Panc1 (cell line): ENCODE measurements at regions not wholly inside any gene's neighbourhood (a gene's known extent, or its start where the extent isn't known, plus 50 kb on each side); places are given as distances from the start of the nearest gene placed in this dataset.
"Not testable (repeated sequence)": the region's sequence is repeated elsewhere in the genome, so short reads cannot be mapped to it uniquely, and the experiment has no call there.

Experiments
- ATAC-seq: fragments of 200-7000 bp; cut with Tn5 transposase; 2 replicates; pipeline ENCODE4 v1.9.1; 2020; ENCODE audit warnings: mild to moderate bottlenecking, moderate library complexity
- BruUV-seq: library from RNA; stranded (reverse); fragments of 400-500 nt; replicated peaks from 2 replicates; lab custom pipeline; 2021; lab: Mats Ljungman, UMichigan
- CTCF ChIA-PET: fragments of 300-600 bp; sonication (Branson Sonifier 250); formaldehyde crosslinking; loops from one replicate; lab custom pipeline; 2022; ENCODE audit warnings: antibody characterized with exemption; lab: Charles Lee
- POLR2A ChIA-PET: fragments of 300-600 bp; sonication (Branson Sonifier 250); formaldehyde crosslinking; loops from one replicate; lab custom pipeline; 2022; ENCODE audit warnings: antibody characterized with exemption; lab: Charles Lee
- DNase-seq: peaks from one replicate; pipeline ENCODE4 v3.0.0-alpha.2; 2010; ENCODE audit warnings: low read depth, low spot score
- H3K27ac ChIP-seq: 2 replicates; pipeline ENCODE4 v1.5.1; 2011; ENCODE audit warnings: mild to moderate bottlenecking, low read length, inconsistent platforms
- H3K27me3 ChIP-seq: fragments of 200-500 bp; sonication (Bioruptor generic); 2 replicates; pipeline ENCODE4 v1.6.0; 2014; ENCODE audit warnings: low read length, inconsistent platforms; ENCODE audit not compliant: control insufficient read depth, insufficient read depth
- H3K36me3 ChIP-seq: fragments of 200-500 bp; sonication (Bioruptor generic); 2 replicates; pipeline ENCODE4 v1.5.1; 2014; ENCODE audit warnings: inconsistent platforms, mild to moderate bottlenecking, low read length, moderate library complexity; ENCODE audit not compliant: control insufficient read depth, insufficient read depth
- H3K4me1 ChIP-seq: 2 replicates; pipeline ENCODE4 v1.5.1; 2011; ENCODE audit warnings: inconsistent platforms, mild to moderate bottlenecking, low read length, moderate library complexity; ENCODE audit not compliant: control insufficient read depth, insufficient read depth
- H3K4me3 ChIP-seq, 2 experiments: 2 replicates each; pipeline ENCODE4 v1.5.1; 2011 to 2012; ENCODE audit warnings: low read depth in 2 of 2, low read length in 2 of 2, mild to moderate bottlenecking in 2 of 2, inconsistent platforms in 1 of 2, moderate library complexity in 1 of 2
- H3K9me3 ChIP-seq: fragments of 200-500 bp; sonication (Bioruptor generic); 2 replicates; pipeline ENCODE4 v1.5.1; 2014; ENCODE audit warnings: low read depth, mild to moderate bottlenecking, inconsistent platforms, low read length, moderate library complexity; ENCODE audit not compliant: control insufficient read depth, insufficient read depth
- CTCF ChIP-seq: fragments of 450-650 bp; IDR thresholded peaks from 2 replicates; pipeline ENCODE4 v1.5.1; 2017; ENCODE audit warnings: mild to moderate bottlenecking
- POLR2AphosphoS5 ChIP-seq: IDR thresholded peaks from 2 replicates; pipeline ENCODE4 v1.6.1; 2012; ENCODE audit warnings: mild to moderate bottlenecking, low read depth, low read length, moderate library complexity
- REST ChIP-seq, 2 experiments: IDR thresholded peaks; 2 replicates each; pipeline ENCODE4 v1.6.1; 2011 to 2012; ENCODE audit warnings: low read depth in 2 of 2, control low read depth in 1 of 2, low read length in 1 of 2, mild to moderate bottlenecking in 1 of 2, moderate library complexity in 1 of 2; ENCODE audit not compliant: insufficient read depth in 1 of 2
- SIN3A ChIP-seq: IDR thresholded peaks from 2 replicates; pipeline ENCODE4 v1.6.1; 2012; ENCODE audit warnings: low read depth, mild to moderate bottlenecking, low read length, moderate library complexity, borderline replicate concordance; ENCODE audit not compliant: insufficient read depth
- TCF7L2 ChIP-seq: IDR thresholded peaks from 2 replicates; pipeline ENCODE4 v1.6.1; 2011; ENCODE audit warnings: mild to moderate bottlenecking, low read depth, low read length, inconsistent platforms
- in situ Hi-C: cut with HindIII; loops from 2 replicates; pipeline ENCODE4 v1.10.0; 2016; ENCODE audit warnings: low sequenced_read_pairs, low pct_unique_long_range_greater_than_20kb
- intact Hi-C: fragments of 100-400 bp; cut with micrococcal nuclease; formaldehyde crosslinking; loops from one replicate; pipeline ENCODE4 v1.10.0; 2022; ENCODE audit not compliant: unreplicated experiment

DNA sequence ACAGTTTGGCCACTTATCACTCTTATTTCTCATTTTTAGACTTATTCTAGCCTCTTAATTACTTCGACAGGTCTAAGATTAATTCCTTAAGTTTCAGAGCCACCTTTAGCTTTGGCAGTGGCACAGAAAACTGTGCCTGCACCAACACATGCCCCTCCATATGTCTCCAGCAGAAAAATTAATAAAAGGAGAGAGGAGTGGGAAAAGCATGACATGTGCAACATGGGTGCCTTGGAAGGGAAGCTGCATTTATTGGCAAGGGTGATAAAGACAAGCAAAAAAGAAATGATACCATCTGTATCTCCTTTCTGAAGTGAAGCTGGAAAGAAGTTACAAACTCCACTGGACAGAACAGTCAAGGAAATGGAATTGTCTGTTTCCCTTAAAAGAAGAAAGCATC is 121.7 kb upstream of the CFAP20DC start:
- no peaks in the 10 kb centered on the region for H3K27me3 ChIP-seq
- BruUV-seq, result no TSS peak
- intact Hi-C loops, result no loop called here
- DNase-seq, result no peak
- ChIA-PET CTCF (no interaction called here), POLR2A (no interaction called here)
- no peak overlapping the region for H3K4me3 ChIP-seq
- no peaks in the 10 kb centered on the region for H3K4me1 ChIP-seq
- TF ChIP-seq CTCF, result no peak
- TF ChIP-seq REST (IDR thresholded peaks at IDR 0.05; ENCODE audit: insufficient read depth in 1 of 2, low read depth in 2 of 2, low read length in 1 of 2), result no peak
- TF ChIP-seq SIN3A, result no peak
- no peak for TF ChIP-seq TCF7L2
- TF ChIP-seq POLR2AphosphoS5, result no peak
- H3K27ac ChIP-seq, result no peak overlapping the region
- no peak for ATAC-seq
- in situ Hi-C loops, result no loop called here
- no peaks in the 10 kb centered on the region for H3K36me3 ChIP-seq
- H3K9me3 ChIP-seq, result no peaks in the 10 kb centered on the region

- in situ Hi-C loops, POLR2A ChIA-PET: not testable (repeated sequence)
Measured at GRCh38 chr3:59170166-59170565, 120.3 kb upstream of the CFAP20DC start.

DNA sequence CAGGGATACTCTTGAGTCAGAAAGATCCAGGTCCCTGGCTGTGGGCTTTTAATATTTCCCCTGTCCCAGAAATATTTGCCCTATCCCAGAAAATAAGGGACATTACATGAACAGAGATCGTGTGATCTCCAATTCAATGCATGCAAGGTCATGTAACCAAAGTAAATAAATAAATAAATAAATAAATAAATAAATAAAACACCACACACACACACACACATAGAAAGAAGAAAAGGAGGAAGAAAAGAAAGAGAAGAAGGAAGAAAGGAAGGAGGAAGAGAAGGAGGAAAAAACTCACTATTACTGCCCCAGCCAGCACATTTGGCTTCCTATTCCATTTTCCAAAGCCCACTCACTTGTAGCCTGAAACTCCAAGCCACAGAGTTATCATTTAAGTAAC is 117.9 kb upstream of the CFAP20DC start:
- Histone ChIP-seq H3K36me3 (no peaks in the 10 kb centered on the region), H3K4me3 (no peak overlapping the region), H3K9me3 (no peaks in the 10 kb centered on the region), H3K27me3 (no peaks in the 10 kb centered on the region), H3K27ac (no peak overlapping the region), H3K4me1 (no peaks in the 10 kb centered on the region)
- ChIA-PET POLR2A (no interaction called here), CTCF (no interaction called here)
- intact Hi-C loops (no loop called here), in situ Hi-C loops (no loop called here)
- ATAC-seq (no peak), DNase-seq (no peak)
- BruUV-seq, result no TSS peak
- TF ChIP-seq TCF7L2, result no peak
- TF ChIP-seq SIN3A, result no peak
- TF ChIP-seq REST (IDR thresholded peaks at IDR 0.05; ENCODE audit: insufficient read depth in 1 of 2, low read depth in 2 of 2, low read length in 1 of 2), result no peak
- TF ChIP-seq CTCF, result no peak
- no peak for TF ChIP-seq POLR2AphosphoS5

More at GRCh38 chr3:59170166-59170565, 120.3 kb upstream of the CFAP20DC start:
- DNase-seq, CTCF ChIA-PET, H3K9me3 ChIP-seq, H3K27me3 ChIP-seq, BruUV-seq, intact Hi-C loops, ATAC-seq, H3K36me3 ChIP-seq, H3K4me3 ChIP-seq, H3K27ac ChIP-seq, H3K4me1 ChIP-seq: not testable (repeated sequence)
